ENCODE measurements at regions not wholly inside any gene's neighbourhood (a gene's known extent, or its start where the extent isn't known, plus 50 kb on each side); places are given as distances from the start of the nearest gene placed in this dataset.

GRCh38 chr4:125097729-125098128 is 217.0 kb upstream of the FAT4 start:
- Histone ChIP-seq H3K27me3 (ENCODE audit: control insufficient read depth, insufficient read depth, low read length) (no peaks in the 10 kb centered on the region), H3K4me2 (ENCODE audit: extremely low read depth, insufficient read depth, low read length) (no peak overlapping the region), H2AFZ (ENCODE audit: low read length) (no peak overlapping the region), H3K27ac (ENCODE audit: insufficient read depth, low read length) (no peak overlapping the region), H3K79me2 (ENCODE audit: control insufficient read depth, insufficient read depth, low read length) (no peaks in the 10 kb centered on the region), H3K4me1 (ENCODE audit: control insufficient read depth, extremely low read depth, insufficient read depth, low read length) (no peaks in the 10 kb centered on the region), H4K20me1 (ENCODE audit: control insufficient read depth, extremely low read depth, insufficient read depth, low read length) (no peaks in the 10 kb centered on the region), H3K9me3 (ENCODE audit: control insufficient read depth, insufficient read depth, low read depth, low read length) (no peaks in the 10 kb centered on the region), H3K36me3 (ENCODE audit: control insufficient read depth, insufficient read depth, low read length) (no peaks in the 10 kb centered on the region), H3K9ac (ENCODE audit: insufficient read depth, low read length) (no peak overlapping the region), H3K4me3 (replicated peaks in 1 of 4; ENCODE audit: control extremely low read depth in 1 of 4, insufficient read depth in 1 of 4, low read depth in 3 of 4, low read length in 4 of 4) (no peak overlapping the region)
- TF ChIP-seq EZH2 (IDR thresholded peaks at IDR 0.05; ENCODE audit: low read length, missing control alignments), result no peak
- TF ChIP-seq, protein P1, sequence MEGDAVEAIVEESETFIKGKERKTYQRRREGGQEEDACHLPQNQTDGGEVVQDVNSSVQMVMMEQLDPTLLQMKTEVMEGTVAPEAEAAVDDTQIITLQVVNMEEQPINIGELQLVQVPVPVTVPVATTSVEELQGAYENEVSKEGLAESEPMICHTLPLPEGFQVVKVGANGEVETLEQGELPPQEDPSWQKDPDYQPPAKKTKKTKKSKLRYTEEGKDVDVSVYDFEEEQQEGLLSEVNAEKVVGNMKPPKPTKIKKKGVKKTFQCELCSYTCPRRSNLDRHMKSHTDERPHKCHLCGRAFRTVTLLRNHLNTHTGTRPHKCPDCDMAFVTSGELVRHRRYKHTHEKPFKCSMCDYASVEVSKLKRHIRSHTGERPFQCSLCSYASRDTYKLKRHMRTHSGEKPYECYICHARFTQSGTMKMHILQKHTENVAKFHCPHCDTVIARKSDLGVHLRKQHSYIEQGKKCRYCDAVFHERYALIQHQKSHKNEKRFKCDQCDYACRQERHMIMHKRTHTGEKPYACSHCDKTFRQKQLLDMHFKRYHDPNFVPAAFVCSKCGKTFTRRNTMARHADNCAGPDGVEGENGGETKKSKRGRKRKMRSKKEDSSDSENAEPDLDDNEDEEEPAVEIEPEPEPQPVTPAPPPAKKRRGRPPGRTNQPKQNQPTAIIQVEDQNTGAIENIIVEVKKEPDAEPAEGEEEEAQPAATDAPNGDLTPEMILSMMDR (conservative IDR thresholded peaks at IDR 0.05 in 1 of 2, IDR thresholded peaks at IDR 0.05 in 1 of 2; ENCODE audit: low read depth in 1 of 2, low read length in 2 of 2), result no peak
- DNase-seq (ENCODE audit: low read depth in 2 of 2), result peak in 1 of 2 donors; percentile 6

DNA sequence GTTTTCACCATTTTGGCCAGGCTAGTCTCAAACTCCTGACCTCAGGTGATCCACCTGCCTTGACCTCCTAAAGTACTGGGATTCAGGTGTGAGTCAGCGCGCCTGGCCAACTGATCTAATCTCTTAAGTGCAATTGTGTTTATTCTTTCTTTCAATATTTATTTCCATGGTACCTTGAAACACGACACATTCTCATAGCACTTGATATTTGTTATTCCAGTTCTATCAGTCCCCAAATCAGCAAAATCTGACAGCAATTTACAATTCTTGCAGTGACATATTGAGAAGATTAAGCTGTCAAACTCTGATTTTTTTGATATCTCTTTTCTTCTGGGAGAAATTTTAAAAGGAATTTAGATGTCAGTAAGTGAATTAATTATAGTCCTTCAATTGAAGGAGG is 218.1 kb upstream of the FAT4 start:
- Histone ChIP-seq H3K27me3 (ENCODE audit: control insufficient read depth, insufficient read depth, low read length) (no peaks in the 10 kb centered on the region), H3K79me2 (ENCODE audit: control insufficient read depth, insufficient read depth, low read length) (no peaks in the 10 kb centered on the region), H2AFZ (ENCODE audit: low read length) (no peak overlapping the region), H3K4me2 (ENCODE audit: extremely low read depth, insufficient read depth, low read length) (no peak overlapping the region), H3K4me1 (ENCODE audit: control insufficient read depth, extremely low read depth, insufficient read depth, low read length) (no peaks in the 10 kb centered on the region), H3K36me3 (ENCODE audit: control insufficient read depth, insufficient read depth, low read length) (no peaks in the 10 kb centered on the region), H3K27ac (ENCODE audit: insufficient read depth, low read length) (no peak overlapping the region), H3K9me3 (ENCODE audit: control insufficient read depth, insufficient read depth, low read depth, low read length) (no peaks in the 10 kb centered on the region), H3K9ac (ENCODE audit: insufficient read depth, low read length) (no peak overlapping the region), H4K20me1 (ENCODE audit: control insufficient read depth, extremely low read depth, insufficient read depth, low read length) (no peaks in the 10 kb centered on the region), H3K4me3 (replicated peaks in 1 of 4; ENCODE audit: control extremely low read depth in 1 of 4, insufficient read depth in 1 of 4, low read depth in 3 of 4, low read length in 4 of 4) (no peak overlapping the region)
- no peak for DNase-seq (ENCODE audit: low read depth in 2 of 2)
- TF ChIP-seq EZH2 (IDR thresholded peaks at IDR 0.05; ENCODE audit: low read length, missing control alignments), result no peak
- TF ChIP-seq, protein P1 (conservative IDR thresholded peaks at IDR 0.05 in 1 of 2, IDR thresholded peaks at IDR 0.05 in 1 of 2; ENCODE audit: low read depth in 1 of 2, low read length in 2 of 2), result no peak

- no peak overlapping the region for H3K9ac ChIP-seq (ENCODE audit: insufficient read depth, low read length)
- no peaks in the 10 kb centered on the region for H3K36me3 ChIP-seq (ENCODE audit: control insufficient read depth, insufficient read depth, low read length)
- no peak for DNase-seq (ENCODE audit: low read depth in 2 of 2)
- no peaks in the 10 kb centered on the region for H4K20me1 ChIP-seq (ENCODE audit: control insufficient read depth, extremely low read depth, insufficient read depth, low read length)
- no peaks in the 10 kb centered on the region for H3K79me2 ChIP-seq (ENCODE audit: control insufficient read depth, insufficient read depth, low read length)
- no peak overlapping the region for H2AFZ ChIP-seq (ENCODE audit: low read length)
- H3K27ac ChIP-seq (ENCODE audit: insufficient read depth, low read length), result no peak overlapping the region
- no peaks in the 10 kb centered on the region for H3K9me3 ChIP-seq (ENCODE audit: control insufficient read depth, insufficient read depth, low read depth, low read length)
- no peaks in the 10 kb centered on the region for H3K27me3 ChIP-seq (ENCODE audit: control insufficient read depth, insufficient read depth, low read length)
- no peak for TF ChIP-seq EZH2 (IDR thresholded peaks at IDR 0.05; ENCODE audit: low read length, missing control alignments)
- TF ChIP-seq, protein P1 (conservative IDR thresholded peaks at IDR 0.05 in 1 of 2, IDR thresholded peaks at IDR 0.05 in 1 of 2; ENCODE audit: low read depth in 1 of 2, low read length in 2 of 2), result no peak
- no peak overlapping the region for H3K4me3 ChIP-seq (replicated peaks in 1 of 4; ENCODE audit: control extremely low read depth in 1 of 4, insufficient read depth in 1 of 4, low read depth in 3 of 4, low read length in 4 of 4)
- H3K4me1 ChIP-seq (ENCODE audit: control insufficient read depth, extremely low read depth, insufficient read depth, low read length), result no peaks in the 10 kb centered on the region
- no peak overlapping the region for H3K4me2 ChIP-seq (ENCODE audit: extremely low read depth, insufficient read depth, low read length)
Observed at GRCh38 chr4:125091541-125091940, 223.2 kb upstream of the FAT4 start.

Data from fibroblast of lung (primary cell).